ENCODE measurements at regions not wholly inside any gene's neighbourhood (a gene's known extent, or its start where the extent isn't known, plus 50 kb on each side); places are given as distances from the start of the nearest gene placed in this dataset.
"Not testable (repeated sequence)": the region's sequence is repeated elsewhere in the genome, so short reads cannot be mapped to it uniquely, and the experiment has no call there.

DNA sequence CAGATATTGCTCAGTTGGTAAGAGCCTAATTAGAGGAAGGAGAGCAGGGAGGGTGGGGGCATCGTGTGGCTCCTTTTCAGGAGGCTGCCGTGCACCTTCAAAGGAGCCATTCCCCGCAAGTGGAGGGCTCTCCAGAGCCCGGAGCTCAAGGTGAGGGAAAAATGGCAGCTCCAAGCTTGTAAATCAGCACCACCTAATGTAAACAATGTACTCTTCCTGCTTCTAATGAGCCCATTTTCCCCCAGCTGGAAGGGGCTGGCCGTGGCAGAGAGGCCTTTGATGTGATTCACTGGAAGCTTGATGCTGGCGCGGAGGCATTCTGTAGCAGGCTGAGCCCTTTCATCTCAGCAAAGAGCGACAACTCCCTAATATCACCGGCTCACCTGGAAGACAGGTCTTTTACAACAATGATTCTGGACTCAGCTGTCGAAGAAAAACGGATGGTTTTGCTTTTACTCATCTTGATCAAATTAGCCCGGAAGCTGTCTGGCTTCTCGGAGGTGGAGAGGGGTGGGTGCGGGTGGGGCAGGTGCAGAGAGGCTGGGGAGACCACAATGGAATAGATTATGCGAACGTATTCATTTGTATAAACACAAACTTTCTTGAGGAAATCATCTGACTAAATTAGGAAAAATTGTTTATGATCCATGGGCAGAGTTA, 112.5 kb downstream of the RRAGC start:
- DNase-seq (ENCODE audit: low read depth), result no peak

DNA sequence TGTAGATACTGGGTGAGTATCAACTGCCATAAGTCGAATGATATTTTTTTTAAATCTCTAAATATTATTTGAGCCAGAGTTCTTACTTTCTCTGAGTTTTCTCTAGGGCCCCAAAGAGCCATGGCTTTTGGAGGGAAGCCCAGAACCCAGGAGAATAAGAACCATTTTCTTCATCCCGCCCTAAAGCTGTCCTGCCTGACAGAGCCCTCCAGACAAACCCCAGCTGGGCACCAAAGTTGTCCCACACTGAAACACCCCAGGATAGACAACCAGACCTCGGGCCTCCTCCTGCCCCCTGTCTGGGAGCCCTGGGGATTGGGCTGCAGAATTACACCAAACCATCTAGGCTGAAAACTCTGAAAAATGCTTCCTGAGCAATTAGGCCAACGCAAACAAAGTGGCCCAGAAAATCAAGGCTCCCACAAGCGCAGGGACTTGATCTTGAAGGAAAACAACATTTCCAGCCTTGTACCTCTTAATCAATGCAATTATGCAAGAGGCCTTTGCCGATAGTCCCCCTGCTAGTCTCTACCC, 113.1 kb downstream of the RRAGC start:
- DNase-seq (ENCODE audit: low read depth), result no peak

GRCh38 chr1:38745476-38746401, 113.8 kb downstream of the RRAGC start:
- no peak for DNase-seq (ENCODE audit: low read depth)

DNA sequence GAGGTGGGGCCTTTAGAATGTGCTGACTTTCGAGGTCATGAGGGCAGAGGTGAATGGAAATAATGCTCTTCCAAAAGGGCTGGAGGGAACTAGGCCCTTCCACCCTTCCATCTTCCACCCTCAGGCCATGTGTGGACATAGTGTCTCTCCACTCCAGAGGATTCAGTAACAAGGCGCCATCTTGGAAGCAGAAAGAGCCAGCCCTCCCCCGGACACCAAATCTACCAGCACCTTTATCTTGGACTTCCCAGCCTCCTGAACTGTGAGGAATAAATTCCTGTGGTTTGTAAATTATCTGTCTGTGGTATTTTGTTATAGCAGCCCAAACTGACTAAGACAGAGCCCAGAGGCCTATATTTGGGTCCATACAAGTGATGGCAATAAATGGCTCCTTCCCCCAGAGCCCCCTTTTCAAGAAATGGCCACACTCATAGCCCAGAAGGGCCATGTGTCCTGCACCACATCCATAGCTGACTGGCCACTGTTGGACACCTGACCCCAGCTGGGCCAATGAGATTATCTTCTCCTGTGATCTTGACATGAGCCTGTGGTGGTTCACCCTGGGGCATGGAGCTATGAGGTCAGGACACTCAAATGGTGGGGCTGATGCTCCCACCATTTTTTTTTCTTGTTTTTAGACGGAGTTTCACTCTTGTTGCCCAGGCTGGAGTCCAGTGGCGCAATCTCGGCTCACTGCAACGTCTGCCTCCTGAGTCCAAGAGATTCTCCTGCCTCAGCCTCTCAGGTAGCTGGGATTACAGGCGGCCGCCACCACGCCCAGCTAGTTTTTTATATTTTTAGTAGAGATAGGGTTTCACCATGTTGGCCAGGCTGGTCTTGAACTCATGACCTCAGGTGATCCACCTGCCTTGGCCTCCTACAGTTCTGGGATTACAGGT, 114.9 kb downstream of the RRAGC start:
- DNase-seq (ENCODE audit: low read depth), result no peak

- no peak for DNase-seq (ENCODE audit: low read depth)
Measured at GRCh38 chr1:38743184-38743583, 116.4 kb downstream of the RRAGC start.

GRCh38 chr1:38741341-38741740, 118.2 kb downstream of the RRAGC start:
- no peak for DNase-seq (ENCODE audit: low read depth)

GRCh38 chr1:38740487-38740886, 119.1 kb downstream of the RRAGC start:
- DNase-seq (ENCODE audit: low read depth), result no peak

DNA sequence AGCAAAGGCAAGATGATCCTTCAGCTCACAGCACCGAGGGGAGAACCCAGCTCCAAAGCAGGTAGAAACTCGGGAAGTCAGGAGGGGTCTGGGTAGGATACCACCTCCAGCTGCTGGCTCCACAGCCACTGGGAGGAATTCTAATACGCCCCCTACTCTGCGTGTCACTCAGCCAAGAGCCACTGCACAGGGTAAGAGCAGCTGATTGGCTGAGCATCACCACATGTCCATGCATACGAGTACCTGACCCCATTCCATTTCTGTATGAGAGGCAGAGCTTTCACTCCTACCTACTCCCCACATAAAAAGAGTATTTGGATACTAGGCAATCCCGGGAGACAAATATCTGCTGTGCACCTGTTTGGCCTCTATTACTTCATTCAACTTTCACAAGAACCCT, 121.4 kb downstream of the RRAGC start:
- DNase-seq (ENCODE audit: low read depth), result no peak

GRCh38 chr1:38736399-38736798, 123.2 kb downstream of the RRAGC start:
- no peak for DNase-seq (ENCODE audit: low read depth)

- DNase-seq (ENCODE audit: low read depth), result no peak
Measured at GRCh38 chr1:38735651-38736161, 123.9 kb downstream of the RRAGC start.

- DNase-seq (ENCODE audit: low read depth), result no peak
Measured at GRCh38 chr1:38733761-38734160, 125.8 kb downstream of the RRAGC start.

DNA sequence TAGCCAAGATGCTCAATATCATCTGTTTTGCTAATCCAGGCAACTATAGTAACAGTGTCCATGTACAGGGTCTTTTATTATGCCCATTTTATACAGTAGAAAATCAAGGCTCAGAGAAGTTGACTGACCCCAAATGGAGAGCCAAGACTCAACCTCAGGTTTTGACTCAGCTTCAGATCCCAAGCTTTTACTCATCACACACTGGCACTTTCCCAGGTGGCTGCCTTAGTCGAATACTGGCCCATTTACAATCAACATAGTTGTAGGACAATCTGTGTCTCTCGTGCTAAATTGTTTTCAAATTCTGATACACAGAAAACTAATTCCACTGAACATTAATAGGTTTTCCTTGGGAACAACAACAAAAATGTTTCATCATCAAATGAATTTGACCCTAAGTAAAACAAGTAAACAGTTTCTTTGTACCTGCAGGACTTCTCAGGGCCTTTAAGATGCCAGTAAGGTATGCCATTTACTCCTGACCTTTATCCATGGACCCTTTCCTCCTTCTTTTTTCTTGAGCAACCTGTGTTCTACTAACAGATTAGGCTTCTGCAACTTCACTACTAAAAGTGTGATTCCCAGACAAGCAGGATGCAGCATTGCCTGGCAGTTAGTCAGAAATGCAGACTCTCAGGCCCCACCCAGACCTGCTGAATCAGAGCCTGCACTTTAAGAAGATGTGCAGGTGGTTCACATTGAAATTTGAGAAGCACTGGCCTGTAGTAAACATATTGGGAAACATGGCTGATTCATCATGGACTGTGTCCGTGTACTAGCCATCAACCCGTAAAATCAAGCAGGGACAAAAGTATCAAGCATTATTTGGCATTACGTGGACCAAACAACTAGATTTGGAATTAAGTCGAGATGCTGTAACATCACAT, 128.8 kb downstream of the RRAGC start:
- no peak for DNase-seq (ENCODE audit: low read depth)

DNA sequence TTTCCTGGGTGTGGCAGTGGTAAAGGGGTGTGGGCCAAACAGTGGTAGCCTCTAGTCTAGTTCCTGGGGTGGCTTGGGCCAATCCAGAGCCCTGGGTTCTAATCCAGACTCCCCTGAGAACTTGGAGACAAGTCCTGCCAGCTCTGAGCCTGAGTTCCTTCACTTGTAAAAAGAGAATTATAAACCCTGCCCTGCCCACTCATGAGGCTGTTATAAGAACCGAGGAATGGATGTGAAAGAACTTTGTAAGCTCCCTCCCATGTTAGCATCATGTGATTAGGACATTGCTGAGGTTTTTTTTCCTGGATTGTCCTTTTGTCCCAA, 131.0 kb downstream of the RRAGC start:
- DNase-seq (ENCODE audit: low read depth), result no peak

DNA sequence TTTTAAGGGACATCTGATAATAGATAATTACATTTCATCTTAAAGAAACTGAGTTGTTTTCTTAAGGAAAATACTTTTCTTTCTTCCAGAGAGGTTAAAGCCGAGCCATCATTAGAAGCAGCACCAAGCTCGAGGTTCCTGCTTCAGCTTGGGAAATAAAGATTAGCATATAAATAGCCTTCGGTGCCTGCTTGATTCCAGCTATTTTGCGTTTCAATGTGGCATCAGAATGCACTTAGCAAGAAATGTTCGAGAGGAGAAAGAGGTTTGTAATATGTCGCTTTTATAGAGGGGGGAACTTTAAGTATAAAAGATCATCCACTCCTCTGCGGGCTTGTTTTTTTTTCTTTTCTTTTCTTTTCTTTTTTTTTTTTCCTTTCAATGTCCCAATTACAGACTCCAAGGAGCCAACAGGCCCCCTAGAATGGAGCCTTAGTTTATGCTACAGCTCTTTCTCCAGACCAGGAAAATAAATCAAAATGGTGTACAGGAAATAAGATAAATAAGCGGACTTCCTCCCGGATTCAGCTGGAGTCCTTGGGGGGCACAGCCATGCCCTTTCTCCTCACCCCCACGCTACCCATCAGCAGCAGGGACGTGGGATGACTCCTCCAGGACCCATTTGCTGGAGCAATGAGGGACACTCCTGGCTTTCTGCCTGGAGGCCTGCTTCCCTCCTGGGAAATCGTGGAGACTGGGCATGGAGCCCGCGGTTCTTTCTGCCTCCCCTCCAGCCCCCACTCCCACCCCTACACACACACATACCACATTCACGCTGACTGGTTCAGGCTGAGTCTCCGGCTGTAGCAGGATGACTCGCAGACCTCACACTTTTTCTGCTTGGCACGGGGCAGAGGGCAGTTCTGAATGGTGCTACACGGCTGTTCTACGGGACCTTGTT, 131.6 kb downstream of the RRAGC start:
- no peak for DNase-seq (ENCODE audit: low read depth)

DNA sequence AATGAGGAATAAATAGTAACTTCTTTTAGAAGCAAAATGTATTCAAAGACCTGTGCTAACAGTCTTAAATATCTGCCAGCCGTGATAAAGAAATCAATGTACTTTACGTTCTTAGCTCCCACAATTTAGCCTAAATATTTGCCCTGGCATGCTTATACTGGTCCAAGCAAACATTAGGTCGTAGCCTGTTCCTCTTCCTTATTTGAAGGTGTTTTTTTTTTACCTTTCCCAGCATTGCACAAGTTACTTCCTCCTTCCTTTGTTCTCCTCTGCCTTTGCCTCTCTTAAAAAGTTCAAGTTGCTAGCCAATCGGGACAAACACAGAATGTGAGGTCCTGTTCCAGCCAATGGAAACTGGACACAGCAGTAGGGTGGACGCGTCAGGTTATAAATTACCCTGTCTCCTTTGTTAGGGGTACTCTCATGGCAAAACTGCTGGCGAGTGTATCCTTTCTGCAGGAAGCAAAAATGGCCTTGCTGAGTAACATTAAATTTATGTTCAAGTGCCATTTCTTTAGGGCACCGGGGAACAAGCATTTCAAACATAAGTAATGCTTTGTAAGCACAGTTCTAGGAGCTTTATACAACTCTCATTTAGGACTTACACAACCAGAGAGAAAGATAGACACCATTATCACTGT, 134.1 kb downstream of the RRAGC start:
- DNase-seq (ENCODE audit: low read depth), result not testable (repeated sequence)

- no peak for DNase-seq (ENCODE audit: low read depth)
Measured at GRCh38 chr1:38724160-38725131, 135.1 kb downstream of the RRAGC start.

DNA sequence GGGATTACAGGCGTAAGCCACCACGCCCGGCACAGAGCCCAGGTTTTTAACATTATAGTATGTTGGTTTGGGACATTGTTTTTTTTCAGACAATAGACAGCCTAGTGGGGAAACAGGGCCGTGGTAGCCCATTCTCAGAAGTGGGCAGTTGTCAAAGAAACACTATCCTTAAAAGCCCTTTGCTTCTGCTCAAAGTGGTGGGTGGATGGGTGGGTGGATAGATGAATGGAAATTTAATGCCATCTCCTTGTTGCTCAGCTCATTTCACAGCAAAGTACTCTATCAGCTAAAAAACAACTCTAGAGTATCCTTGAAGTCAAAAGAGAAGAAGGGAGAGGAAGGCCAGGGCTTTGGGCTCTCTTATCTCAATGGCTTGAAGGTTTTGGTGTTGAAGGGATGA, 137.8 kb downstream of the RRAGC start:
- DNase-seq (ENCODE audit: low read depth), result no peak

DNA sequence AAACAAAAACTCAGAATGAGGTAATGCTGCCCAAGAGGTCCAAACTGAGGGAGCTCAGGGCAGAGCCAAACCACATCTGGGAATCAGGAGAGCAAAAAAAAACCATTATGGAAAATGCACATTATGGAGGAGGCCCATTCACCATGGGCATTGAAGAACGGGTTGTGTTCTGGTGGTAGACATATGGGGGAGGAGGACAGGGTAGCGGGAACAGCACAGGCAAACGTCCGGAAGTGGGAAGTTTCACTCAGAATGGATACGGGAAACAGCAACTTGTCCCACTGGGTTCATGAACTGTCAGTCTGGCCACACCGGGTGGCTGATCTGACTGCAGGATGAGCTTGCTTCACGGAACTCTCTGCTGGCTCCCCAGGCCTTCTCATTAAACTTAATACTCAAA, 139.7 kb downstream of the RRAGC start:
- DNase-seq (ENCODE audit: low read depth), result no peak

Measured in activated T-cell treated with anti-CD3 and anti-CD28 coated beads for 24 hours (primary cell).